HepG2 (cell line): ENCODE measurements at regions not wholly inside any gene's neighbourhood (a gene's known extent, or its start where the extent isn't known, plus 50 kb on each side); places are given as distances from the start of the nearest gene placed in this dataset.

Experiments
- CCDC6 ChIP-seq: sonication (generic); formaldehyde crosslinking; IDR thresholded peaks from 2 replicates; pipeline ENCODE4 v1.8.1; 2022; ENCODE audit warnings: mild to moderate bottlenecking, missing genetic modification reagents, moderate library complexity
- CHCHD3 ChIP-seq: sonication (generic); formaldehyde crosslinking; IDR thresholded peaks from 2 replicates; pipeline ENCODE4 v1.8.0; 2022; ENCODE audit warnings: mild to moderate bottlenecking, missing genetic modification reagents, moderate library complexity
- GLI4 ChIP-seq: sonication (generic); formaldehyde crosslinking; IDR thresholded peaks from 2 replicates; pipeline ENCODE4 v1.5.1; 2020; ENCODE audit warnings: missing genetic modification reagents, mild to moderate bottlenecking, moderate library complexity, borderline replicate concordance
- HDAC1 ChIP-seq: sonication (generic); formaldehyde crosslinking; IDR thresholded peaks from 2 replicates; pipeline ENCODE4 v1.5.1; 2020; ENCODE audit warnings: mild to moderate bottlenecking, missing genetic modification reagents
- MTF2 ChIP-seq: sonication (generic); formaldehyde crosslinking; IDR thresholded peaks from 2 replicates; pipeline ENCODE4 v1.5.0; 2020; ENCODE audit warnings: missing genetic modification reagents, borderline replicate concordance
- NR1H2 ChIP-seq: sonication (generic); formaldehyde crosslinking; IDR thresholded peaks from 2 replicates; pipeline ENCODE4 v1.8.1; 2022; ENCODE audit warnings: low read depth, missing genetic modification reagents, borderline replicate concordance
- NR3C1 ChIP-seq: sonication (generic); formaldehyde crosslinking; IDR thresholded peaks from 2 replicates; pipeline ENCODE4 v1.4.0; 2020; ENCODE audit warnings: missing genetic modification reagents
- STAG1 ChIP-seq: sonication (generic); formaldehyde crosslinking; IDR thresholded peaks from 2 replicates; pipeline ENCODE4 v1.4.0; 2020; ENCODE audit warnings: missing genetic modification reagents
- THAP8 ChIP-seq: sonication (generic); formaldehyde crosslinking; IDR thresholded peaks from 2 replicates; pipeline ENCODE4 v1.5.1; 2020; ENCODE audit warnings: missing genetic modification reagents, mild to moderate bottlenecking, borderline replicate concordance
- ZFYVE20 ChIP-seq: sonication (generic); formaldehyde crosslinking; IDR thresholded peaks from 2 replicates; pipeline ENCODE4 v1.8.0; 2023; ENCODE audit warnings: low read depth, mild to moderate bottlenecking, moderate library complexity, missing genetic modification reagents, borderline replicate concordance
- ZNF782 ChIP-seq: sonication (generic); formaldehyde crosslinking; IDR thresholded peaks from 2 replicates; pipeline ENCODE4 v1.4.0; 2020; ENCODE audit warnings: missing genetic modification reagents, mild to moderate bottlenecking, borderline replicate concordance
- TF ChIP-seq, protein P1 (sequence below): IDR thresholded peaks from 2 replicates; pipeline ENCODE4 v1.6.1; 2016; ENCODE audit warnings: low read depth

DNA sequence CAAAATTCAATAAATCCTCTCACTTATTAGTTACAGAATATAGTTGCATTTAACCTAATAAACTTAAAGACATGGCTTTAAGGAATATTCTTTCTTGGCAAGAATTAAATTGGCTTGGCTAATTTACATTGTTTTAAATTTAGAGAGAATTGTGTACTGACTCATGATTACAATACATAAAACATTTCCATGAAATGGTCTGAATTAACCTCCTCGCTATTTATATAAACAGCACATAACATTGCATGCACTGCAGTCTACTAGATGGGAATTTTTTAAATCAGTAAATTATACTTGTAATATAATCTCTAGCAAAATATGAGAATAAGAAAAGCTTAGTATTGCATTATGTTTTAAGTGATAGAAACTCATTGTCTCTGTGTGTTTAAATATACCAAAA is 268.9 kb downstream of the SHOX2 start:
- no peak for TF ChIP-seq MTF2 (CRISPR knock-in tag)
- no peak for TF ChIP-seq NR3C1 (CRISPR knock-in tag)
- no peak for TF ChIP-seq ZNF782 (CRISPR knock-in tag)
- TF ChIP-seq, protein P1, sequence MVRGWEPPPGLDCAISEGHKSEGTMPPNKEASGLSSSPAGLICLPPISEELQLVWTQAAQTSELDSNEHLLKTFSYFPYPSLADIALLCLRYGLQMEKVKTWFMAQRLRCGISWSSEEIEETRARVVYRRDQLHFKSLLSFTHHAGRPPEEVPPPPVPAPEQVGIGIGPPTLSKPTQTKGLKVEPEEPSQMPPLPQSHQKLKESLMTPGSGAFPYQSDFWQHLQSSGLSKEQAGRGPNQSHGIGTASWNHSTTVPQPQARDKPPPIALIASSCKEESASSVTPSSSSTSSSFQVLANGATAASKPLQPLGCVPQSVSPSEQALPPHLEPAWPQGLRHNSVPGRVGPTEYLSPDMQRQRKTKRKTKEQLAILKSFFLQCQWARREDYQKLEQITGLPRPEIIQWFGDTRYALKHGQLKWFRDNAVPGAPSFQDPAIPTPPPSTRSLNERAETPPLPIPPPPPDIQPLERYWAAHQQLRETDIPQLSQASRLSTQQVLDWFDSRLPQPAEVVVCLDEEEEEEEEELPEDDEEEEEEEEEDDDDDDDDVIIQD (CRISPR knock-in tag): no peak
- no peak for TF ChIP-seq HDAC1 (CRISPR knock-in tag)
- TF ChIP-seq NR1H2 (CRISPR knock-in tag): no peak
- TF ChIP-seq STAG1: no peak
- no peak for TF ChIP-seq ZFYVE20 (CRISPR knock-in tag)
- TF ChIP-seq THAP8: no peak
- no peak for TF ChIP-seq GLI4
- TF ChIP-seq CCDC6 (CRISPR knock-in tag): no peak
- TF ChIP-seq CHCHD3 (CRISPR knock-in tag): no peak
